ENCODE measurements at regions not wholly inside any gene's neighbourhood (a gene's known extent, or its start where the extent isn't known, plus 50 kb on each side); places are given as distances from the start of the nearest gene placed in this dataset.

DNA sequence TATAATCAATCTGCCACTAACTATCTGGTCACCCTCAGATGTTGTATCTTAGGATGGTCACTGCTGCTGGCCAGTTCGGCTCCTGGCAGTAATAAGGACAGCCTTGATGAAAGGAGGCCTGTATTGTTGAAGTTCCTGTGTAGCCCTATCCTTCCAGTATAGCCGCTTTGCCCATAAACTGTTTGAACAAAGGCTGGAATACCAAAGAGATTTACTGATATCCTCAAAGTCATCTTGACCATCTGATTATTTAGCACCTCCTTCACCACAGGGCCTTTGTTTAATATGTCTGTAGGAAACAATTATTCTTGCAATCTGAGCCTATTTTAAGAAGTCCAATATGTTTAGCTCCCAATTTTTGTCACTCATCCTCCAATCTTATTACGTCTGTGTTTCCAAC lies 77.7 kb downstream of the HYCC1 start:
- Mint-ChIP-seq H3K9me3 (no peaks in the 10 kb centered on the region), H3K36me3 (ENCODE audit: low read depth) (peaks cover 15% of the 10 kb centered on the region), H3K27me3 (peaks cover 5% of the 10 kb centered on the region), H3K4me3 (no peak overlapping the region), H3K27ac (no peak overlapping the region), H3K4me1 (no peaks in the 10 kb centered on the region)
- ChIA-PET POLR2A (interaction anchor here (2.0 kb wide), 1 partner anchor 16 kb away, joined by 5 read pairs; no protein-coding TSS in a partner anchor), CTCF (no interaction called here)
- no peak for DNase-seq

DNA sequence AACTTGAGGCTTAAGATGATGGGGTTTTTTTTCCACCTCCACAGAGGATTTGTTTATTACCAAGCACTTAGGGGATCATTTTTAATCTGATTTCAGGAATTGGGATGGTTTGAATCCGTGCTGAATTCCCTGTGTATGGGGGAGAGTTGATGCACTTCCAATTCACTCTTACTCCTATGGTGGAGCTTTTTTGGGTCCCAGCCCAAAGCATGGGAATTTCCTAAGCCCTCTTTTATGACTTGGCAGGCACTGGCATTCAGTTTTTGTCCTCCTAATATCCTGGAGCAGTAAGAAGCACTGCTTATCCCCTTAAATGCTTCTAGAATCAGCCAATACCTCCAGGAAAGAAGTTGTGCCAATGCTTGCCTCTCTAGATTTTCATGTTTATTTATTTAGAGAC lies 78.7 kb downstream of the HYCC1 start:
- peaks cover 5% of the 10 kb centered on the region for H3K27me3 Mint-ChIP-seq
- H3K4me3 Mint-ChIP-seq: no peak overlapping the region
- no peaks in the 10 kb centered on the region for H3K4me1 Mint-ChIP-seq
- ChIA-PET POLR2A (interaction anchor here (2.0 kb wide), 1 partner anchor 17 kb away, joined by 5 read pairs; no protein-coding TSS in a partner anchor), CTCF (interaction anchor here (1.1 kb wide), 1 partner anchor 151 kb away, joined by 4 read pairs; no protein-coding TSS in a partner anchor)
- H3K27ac Mint-ChIP-seq: no peak overlapping the region
- H3K9me3 Mint-ChIP-seq: peaks cover 3% of the 10 kb centered on the region
- no peak for DNase-seq
- peaks cover 8% of the 10 kb centered on the region for H3K36me3 Mint-ChIP-seq (ENCODE audit: low read depth)

DNA sequence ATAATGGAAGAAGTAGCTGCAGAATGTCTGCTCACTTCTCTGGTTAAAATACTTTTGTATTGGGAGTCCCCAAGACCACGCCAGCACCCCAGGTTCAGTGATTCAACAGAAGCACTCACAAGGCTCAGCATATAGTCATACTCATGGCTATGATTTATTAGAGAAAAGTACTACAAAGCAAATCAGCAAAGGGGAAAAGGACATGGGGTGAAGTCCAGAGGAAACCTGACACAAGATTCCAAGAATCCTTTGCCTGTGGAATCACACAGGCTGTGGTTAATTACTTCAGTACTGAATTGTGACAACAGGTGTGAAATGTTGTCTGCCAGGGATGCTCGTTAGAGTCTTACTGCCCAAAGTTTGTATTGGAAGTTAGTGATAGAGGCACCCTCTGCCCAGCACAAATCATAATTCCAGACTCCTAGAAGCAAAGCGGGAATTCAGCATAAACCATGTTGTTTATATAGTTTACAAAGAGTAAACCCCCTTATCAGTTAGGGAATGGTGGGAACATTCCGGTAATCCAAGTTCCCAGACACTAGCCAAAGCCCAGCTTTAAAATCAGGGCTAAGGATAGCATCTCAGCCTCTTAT lies 79.4 kb downstream of the HYCC1 start:
- ChIA-PET CTCF (interaction anchor here (1.1 kb wide), 1 partner anchor 151 kb away, joined by 4 read pairs; no protein-coding TSS in a partner anchor), POLR2A (interaction anchor here (2.0 kb wide), 1 partner anchor 18 kb away, joined by 5 read pairs; no protein-coding TSS in a partner anchor)
- Mint-ChIP-seq H3K4me1 (no peaks in the 10 kb centered on the region), H3K9me3 (peaks cover 3% of the 10 kb centered on the region), H3K4me3 (no peak overlapping the region), H3K27ac (no peak overlapping the region), H3K36me3 (ENCODE audit: low read depth) (peaks cover 3% of the 10 kb centered on the region), H3K27me3 (peaks cover 5% of the 10 kb centered on the region)
- DNase-seq: no peak

DNA sequence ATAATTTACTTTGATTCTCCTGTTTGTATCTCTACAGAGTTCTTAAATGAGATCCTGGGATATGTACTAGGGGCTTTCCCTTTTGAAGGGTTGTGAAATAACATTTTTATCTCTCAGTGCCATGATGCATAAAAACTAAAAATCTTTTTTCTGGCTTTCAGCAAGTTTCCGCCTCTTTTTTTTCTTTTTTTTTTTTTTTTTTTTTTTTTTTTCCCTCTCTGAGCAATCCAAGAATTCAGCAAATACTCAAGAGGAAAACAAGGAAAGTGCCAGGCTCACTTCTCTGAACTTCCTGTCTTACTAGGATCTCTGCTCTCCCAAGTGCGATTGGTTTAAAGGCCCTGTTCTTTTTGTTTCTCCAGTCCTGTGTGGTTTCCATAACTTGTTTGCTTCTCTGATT lies 79.9 kb downstream of the HYCC1 start:
- DNase-seq: no peak
- no peak overlapping the region for H3K27ac Mint-ChIP-seq
- POLR2A ChIA-PET: no interaction called here
- H3K4me1 Mint-ChIP-seq: no peaks in the 10 kb centered on the region
- H3K4me3 Mint-ChIP-seq: no peak overlapping the region
- H3K36me3 Mint-ChIP-seq (ENCODE audit: low read depth): peaks cover 3% of the 10 kb centered on the region
- H3K9me3 Mint-ChIP-seq: peaks cover 3% of the 10 kb centered on the region
- CTCF ChIA-PET: no interaction called here
- peaks cover 5% of the 10 kb centered on the region for H3K27me3 Mint-ChIP-seq

DNA sequence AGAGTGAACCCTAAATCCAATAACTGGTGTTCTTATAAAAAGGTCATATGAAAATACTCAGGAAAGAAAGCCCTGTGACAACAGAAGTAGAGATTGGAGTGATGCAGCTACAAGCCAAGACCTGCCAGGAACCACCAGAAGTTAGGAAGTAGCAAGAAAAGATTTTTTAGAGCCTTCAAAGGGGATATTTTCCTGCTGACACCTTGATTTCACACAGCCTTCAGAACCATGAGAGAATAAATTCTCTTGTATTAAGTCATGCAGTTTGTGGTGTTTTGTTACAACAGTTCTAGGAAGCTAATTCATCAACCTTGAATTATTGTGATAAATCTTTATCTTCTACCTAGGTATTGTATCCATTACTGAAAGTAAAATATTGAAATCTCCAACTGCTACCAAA lies 81.0 kb downstream of the HYCC1 start:
- no peak for DNase-seq
- Mint-ChIP-seq H3K4me1 (no peaks in the 10 kb centered on the region), H3K27ac (no peak overlapping the region), H3K9me3 (peaks cover 3% of the 10 kb centered on the region), H3K27me3 (peaks cover 5% of the 10 kb centered on the region), H3K4me3 (no peak overlapping the region), H3K36me3 (ENCODE audit: low read depth) (peaks cover 3% of the 10 kb centered on the region)
- ChIA-PET CTCF (no interaction called here), POLR2A (interaction anchor here (1.3 kb wide), 1 partner anchor 10 kb away, joined by 3 read pairs; no protein-coding TSS in a partner anchor)

DNA sequence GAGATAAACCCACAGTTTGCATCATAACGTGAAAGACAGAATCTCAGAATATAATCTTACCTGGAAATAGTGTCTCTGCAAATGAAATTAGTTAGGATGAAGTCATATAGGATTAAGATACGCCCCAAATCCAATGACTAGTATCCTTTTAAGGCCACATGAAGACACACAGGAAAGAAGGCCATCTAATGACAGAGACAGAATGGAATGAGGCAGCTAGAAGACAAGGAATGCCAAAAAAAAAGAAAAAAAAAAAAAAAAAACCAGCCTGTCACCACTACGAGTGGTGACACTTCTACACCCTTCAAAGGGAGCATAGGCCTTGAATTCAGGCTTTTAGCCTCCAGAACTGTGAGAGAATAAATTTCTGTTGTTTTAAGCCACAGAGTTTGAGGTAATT lies 82.9 kb downstream of the HYCC1 start:
- DNase-seq: no peak
- H3K9me3 Mint-ChIP-seq: peaks cover 3% of the 10 kb centered on the region
- no peaks in the 10 kb centered on the region for H3K4me1 Mint-ChIP-seq
- POLR2A ChIA-PET: no interaction called here
- peaks cover 5% of the 10 kb centered on the region for H3K27me3 Mint-ChIP-seq
- H3K27ac Mint-ChIP-seq: no peak overlapping the region
- CTCF ChIA-PET: no interaction called here
- no peak overlapping the region for H3K4me3 Mint-ChIP-seq
- H3K36me3 Mint-ChIP-seq (ENCODE audit: low read depth): peaks cover 3% of the 10 kb centered on the region

DNA sequence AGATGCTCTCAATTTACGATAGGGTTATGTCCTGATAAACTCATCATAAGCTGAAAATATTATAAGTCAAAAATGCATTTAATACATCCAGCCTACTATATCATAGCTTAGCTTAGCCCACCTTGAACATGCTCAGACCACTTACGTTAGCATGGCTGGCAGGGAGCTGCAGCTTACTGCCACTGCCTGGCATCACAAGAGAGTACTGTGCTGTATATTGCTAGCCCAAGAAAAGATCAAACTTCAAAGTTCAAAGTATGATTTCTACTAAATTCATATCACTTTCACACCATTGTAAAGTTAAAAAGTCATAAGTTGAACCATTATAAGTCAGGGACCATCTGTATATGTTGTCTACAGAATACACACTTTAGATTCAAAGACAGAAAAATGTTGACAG lies 91.6 kb downstream of the HYCC1 start:
- Mint-ChIP-seq H3K27ac (no peak overlapping the region), H3K36me3 (ENCODE audit: low read depth) (peaks cover 9% of the 10 kb centered on the region), H3K9me3 (peaks cover 6% of the 10 kb centered on the region), H3K4me1 (no peaks in the 10 kb centered on the region), H3K4me3 (no peak overlapping the region), H3K27me3 (peaks cover 3% of the 10 kb centered on the region)
- ChIA-PET POLR2A (no interaction called here), CTCF (no interaction called here)
- DNase-seq: no peak

DNA sequence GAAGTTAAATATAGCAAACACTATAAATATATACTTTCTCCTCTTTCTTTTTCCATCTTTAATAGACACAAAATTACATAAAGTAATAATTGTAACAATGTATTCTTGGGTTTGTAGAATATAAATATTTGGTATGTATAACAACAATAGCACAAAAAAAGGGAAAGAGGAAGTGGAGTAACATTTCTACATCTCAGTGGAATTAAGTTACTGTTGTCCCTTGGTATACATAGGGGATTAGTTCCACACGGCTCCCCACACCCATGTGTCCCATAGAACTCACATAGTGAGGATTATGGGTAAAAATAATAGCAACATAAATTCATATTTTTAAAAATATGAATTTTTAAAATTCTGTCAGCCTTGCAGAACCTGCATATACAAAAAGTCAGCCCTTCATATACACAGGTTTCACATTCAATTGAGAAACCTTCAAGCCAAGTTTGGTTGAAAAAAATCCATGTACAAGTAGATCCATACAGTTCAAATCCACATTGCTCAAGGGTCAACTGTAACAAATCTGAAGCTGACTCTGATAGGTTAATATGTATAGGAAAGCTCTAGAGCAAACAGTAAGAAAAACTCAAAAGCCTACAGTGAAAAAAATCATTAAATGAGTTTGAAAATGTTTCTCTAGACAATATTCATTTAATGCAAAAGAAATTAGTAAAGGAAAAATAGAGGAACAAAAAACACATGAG lies 92.4 kb downstream of the HYCC1 start:
- Mint-ChIP-seq H3K4me1 (no peaks in the 10 kb centered on the region), H3K4me3 (no peak overlapping the region), H3K27ac (no peak overlapping the region), H3K9me3 (peaks cover 6% of the 10 kb centered on the region), H3K36me3 (ENCODE audit: low read depth) (peaks cover 9% of the 10 kb centered on the region), H3K27me3 (peaks cover 3% of the 10 kb centered on the region)
- ChIA-PET CTCF (interaction anchor here (1.0 kb wide), 1 partner anchor 36 kb away, joined by 3 read pairs; no protein-coding TSS in a partner anchor), POLR2A (no interaction called here)
- DNase-seq: no peak

DNA sequence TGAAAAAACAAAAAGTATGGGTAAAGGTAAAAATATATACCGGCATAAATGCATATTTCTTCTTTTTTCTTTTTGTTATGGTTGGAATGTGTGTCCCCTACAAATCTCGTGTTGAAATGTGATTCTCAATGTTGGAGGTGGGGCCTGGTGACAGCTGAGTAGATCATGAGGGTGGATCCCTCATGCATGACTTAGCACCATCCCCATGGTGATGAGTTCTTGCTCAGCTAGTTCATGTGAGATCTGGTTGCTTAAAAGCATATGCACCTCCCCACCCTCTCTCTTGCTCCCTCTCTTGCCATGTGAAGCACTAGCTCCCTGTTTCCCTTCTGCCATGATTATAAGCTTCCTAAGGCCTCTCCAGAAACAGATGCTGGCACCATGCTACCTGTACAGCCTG lies 93.3 kb downstream of the HYCC1 start:
- ChIA-PET POLR2A (no interaction called here), CTCF (interaction anchor here (0.6 to 1.0 kb wide), 2 partner anchors 35 to 202 kb away, joined by 3 to 4 read pairs; no protein-coding TSS in a partner anchor)
- Mint-ChIP-seq H3K4me3 (no peak overlapping the region), H3K27me3 (peaks cover 3% of the 10 kb centered on the region), H3K27ac (no peak overlapping the region), H3K4me1 (no peaks in the 10 kb centered on the region), H3K36me3 (ENCODE audit: low read depth) (peaks cover 9% of the 10 kb centered on the region), H3K9me3 (peaks cover 6% of the 10 kb centered on the region)
- DNase-seq: no peak

DNA sequence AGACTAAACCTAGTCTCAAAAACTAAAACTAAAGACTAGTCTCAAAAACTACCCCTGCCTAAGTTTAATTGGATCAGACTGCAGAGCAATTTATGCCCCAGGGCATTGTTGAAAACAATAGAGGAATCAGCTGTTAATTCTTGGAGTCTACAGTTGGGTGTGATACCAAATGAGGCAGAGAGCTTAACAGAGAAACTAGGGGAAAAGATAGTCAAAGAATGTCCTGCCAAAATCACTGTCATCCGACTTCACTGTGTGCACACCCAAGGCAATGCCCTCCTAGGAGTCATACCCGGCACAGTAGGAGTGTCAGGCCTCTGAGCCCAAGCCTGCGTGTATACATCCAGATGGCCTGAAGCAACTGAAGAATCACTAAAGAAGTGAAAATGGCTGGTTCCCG lies 90.5 kb upstream of the TOMM7 start:
- H3K4me3 Mint-ChIP-seq: no peak overlapping the region
- peaks cover 10% of the 10 kb centered on the region for H3K9me3 Mint-ChIP-seq
- DNase-seq: no peak
- H3K4me1 Mint-ChIP-seq: no peaks in the 10 kb centered on the region
- CTCF ChIA-PET: interaction anchor here (1.0 to 1.1 kb wide), 2 partner anchors 53 to 142 kb away, joined by 3 to 4 read pairs; no protein-coding TSS in a partner anchor
- H3K36me3 Mint-ChIP-seq (ENCODE audit: low read depth): peaks cover 2% of the 10 kb centered on the region
- no peaks in the 10 kb centered on the region for H3K27me3 Mint-ChIP-seq
- POLR2A ChIA-PET: no interaction called here
- no peak overlapping the region for H3K27ac Mint-ChIP-seq

DNA sequence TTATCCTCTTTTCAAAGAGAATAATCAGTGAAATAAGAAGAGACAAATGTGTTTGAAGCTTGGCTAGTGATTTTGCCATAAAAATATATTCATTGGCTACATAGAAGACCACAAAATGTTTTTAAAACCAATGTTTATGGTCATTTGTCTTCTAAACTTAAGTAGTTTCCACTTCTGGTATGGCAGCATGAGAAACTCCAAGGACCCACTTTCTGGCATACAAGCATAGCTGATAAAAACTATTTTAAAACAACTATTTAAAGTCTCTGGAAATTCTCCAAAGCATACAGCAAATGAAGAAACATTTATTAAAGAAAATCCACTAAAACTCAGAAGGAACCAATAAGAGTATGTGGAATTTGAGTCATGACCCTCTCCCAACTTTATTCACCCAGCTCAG lies 89.2 kb upstream of the TOMM7 start:
- H3K36me3 Mint-ChIP-seq (ENCODE audit: low read depth): peaks cover 2% of the 10 kb centered on the region
- H3K4me3 Mint-ChIP-seq: no peak overlapping the region
- POLR2A ChIA-PET: no interaction called here
- CTCF ChIA-PET: no interaction called here
- no peaks in the 10 kb centered on the region for H3K4me1 Mint-ChIP-seq
- H3K27me3 Mint-ChIP-seq: no peaks in the 10 kb centered on the region
- no peak for DNase-seq
- no peak overlapping the region for H3K27ac Mint-ChIP-seq
- H3K9me3 Mint-ChIP-seq: peaks cover 10% of the 10 kb centered on the region

DNA sequence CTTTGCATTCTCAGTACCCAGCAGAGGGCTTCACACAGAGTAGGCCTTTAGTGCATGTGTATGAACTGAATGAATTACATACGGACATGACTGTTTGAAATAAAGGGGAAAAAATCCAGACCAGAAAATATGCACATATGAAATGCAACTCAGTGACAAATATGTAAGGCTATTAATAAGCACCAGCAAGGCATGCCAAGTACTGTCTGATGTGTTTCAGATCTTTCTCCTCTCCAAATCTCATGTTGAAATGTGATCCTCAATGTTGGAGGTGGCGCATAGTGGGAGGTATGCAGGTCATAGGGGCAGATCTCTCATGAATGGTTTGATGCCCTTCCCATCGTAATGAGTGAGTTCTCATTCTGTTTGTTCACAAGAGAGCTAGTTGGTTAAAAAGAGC lies 87.3 kb upstream of the TOMM7 start:
- CTCF ChIA-PET: no interaction called here
- POLR2A ChIA-PET: no interaction called here

DNA sequence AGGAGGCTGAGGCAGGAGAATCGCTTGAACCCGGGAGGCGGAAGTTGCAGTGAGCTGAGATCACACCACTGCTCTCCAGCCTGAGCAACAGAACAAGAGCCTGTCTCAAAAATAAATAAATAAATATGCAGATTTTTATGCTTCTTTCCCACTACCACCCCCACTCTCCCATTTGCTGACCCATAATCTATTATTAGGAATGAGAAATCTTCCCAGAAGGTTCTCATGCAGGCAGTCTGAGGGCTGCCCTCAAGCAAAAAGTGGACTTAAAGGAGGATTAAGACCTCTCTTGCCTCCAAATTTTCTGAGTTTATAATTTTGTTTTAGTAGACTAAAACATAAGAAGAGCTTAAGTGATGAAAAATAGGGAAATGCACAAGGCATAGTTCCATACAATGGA lies 85.2 kb upstream of the TOMM7 start:
- DNase-seq: no peak
- CTCF ChIA-PET: interaction anchor here (1.1 to 1.6 kb wide), 2 partner anchors 147 to 183 kb away, joined by 3 read pairs; no protein-coding TSS in a partner anchor
- Mint-ChIP-seq H3K27me3 (peaks cover 1% of the 10 kb centered on the region), H3K9me3 (no peaks in the 10 kb centered on the region), H3K4me1 (no peaks in the 10 kb centered on the region), H3K36me3 (ENCODE audit: low read depth) (no peaks in the 10 kb centered on the region), H3K4me3 (no peak overlapping the region), H3K27ac (no peak overlapping the region)
- POLR2A ChIA-PET: no interaction called here

More for the DNA sequence above, 87.3 kb upstream of the TOMM7 start:
- Mint-ChIP-seq H3K4me3 (no peak overlapping the region), H3K9me3 (peaks cover 9% of the 10 kb centered on the region), H3K36me3 (ENCODE audit: low read depth) (peaks cover 2% of the 10 kb centered on the region), H3K27ac (no peak overlapping the region), H3K27me3 (no peaks in the 10 kb centered on the region), H3K4me1 (no peaks in the 10 kb centered on the region)
- no peak for DNase-seq
